Astrocyte of the hippocampus (primary cell): ENCODE measurements at regions not wholly inside any gene's neighbourhood (a gene's known extent, or its start where the extent isn't known, plus 50 kb on each side); places are given as distances from the start of the nearest gene placed in this dataset.
A peak's percentile ranks its signal among the peaks of the same experiment; 100 is the strongest.
"Not testable (repeated sequence)": the region's sequence is repeated elsewhere in the genome, so short reads cannot be mapped to it uniquely, and the experiment has no call there.

Source experiments
- DNase-seq: peaks from one replicate; pipeline ENCODE4 v3.0.0; 2011; ENCODE audit warnings: low read depth, low spot score

DNA sequence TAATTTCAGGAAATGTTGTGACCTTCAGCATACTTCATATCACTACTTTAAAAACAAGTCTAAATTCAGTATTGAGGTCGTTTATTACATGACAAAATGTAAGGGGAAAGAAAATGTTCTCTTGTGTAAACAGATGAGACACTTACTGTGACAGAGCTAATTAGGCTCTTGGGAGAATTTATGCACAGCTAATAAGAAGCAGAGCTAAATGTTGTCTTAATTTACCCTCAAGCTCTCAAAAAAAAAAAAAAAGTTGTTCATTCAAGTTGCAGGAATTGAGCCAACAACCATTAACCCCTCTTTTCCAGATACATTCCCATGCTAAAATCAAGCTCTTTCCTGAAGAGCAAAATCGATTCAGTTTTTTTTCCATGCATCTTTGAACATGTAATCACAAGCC is 1419.4 kb downstream of the FSCB start:
- no peak for DNase-seq

DNA sequence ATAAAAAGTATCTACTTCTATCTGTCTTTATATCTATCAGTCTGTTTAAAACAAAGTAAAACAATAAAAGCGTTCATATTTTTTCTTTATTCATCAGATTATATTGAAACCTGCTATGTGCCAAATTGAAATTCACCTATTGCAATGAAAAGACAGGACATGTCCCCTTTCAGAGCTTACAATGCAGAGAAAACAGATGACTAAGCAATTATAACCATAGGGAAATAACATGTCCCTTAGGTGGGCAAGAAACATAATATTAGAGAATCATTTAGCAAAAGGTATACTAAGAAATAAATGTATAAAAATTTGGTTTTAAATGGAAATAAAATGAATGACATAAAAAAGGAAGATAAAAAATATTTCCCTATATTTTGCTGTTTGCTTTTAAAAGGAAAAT is 1421.3 kb downstream of the FSCB start:
- DNase-seq = no peak

DNA sequence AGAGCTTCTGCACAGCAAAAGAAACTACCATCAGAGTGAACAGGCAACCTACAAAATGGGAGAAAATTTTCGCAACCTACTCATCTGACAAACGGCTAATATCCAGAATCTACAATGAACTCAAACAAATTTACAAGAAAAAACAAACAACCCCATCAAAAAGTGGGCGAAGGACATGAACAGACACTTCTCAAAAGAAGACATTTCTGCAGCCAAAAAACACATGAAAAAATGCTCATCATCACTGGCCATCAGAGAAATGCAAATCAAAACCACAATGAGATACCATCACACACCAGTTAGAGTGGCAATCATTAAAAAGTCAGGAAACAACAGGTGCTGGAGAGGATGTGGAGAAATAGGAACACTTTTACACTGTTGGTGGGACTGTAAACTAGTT is 1439.7 kb downstream of the FSCB start:
- DNase-seq = not testable (repeated sequence)

DNA sequence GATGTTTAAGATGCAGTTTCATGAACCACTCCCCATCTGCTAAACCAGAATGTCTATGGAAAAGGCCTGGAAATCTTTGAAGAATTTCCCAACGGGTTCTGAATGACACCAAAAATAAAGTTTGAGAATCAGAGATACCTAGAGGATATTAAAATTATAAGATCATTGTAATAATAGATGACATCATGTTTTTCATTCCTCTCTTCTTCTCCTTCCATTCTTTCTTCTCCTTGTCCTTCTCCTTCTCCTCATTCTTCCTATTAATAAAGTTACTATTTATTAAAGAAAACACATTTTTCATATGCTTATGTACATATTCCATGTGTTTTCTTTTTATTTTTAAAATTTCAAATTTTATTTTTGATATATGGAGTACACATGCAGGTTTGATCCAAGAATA is 1449.4 kb downstream of the LRFN5 start:
- no peak for DNase-seq

DNA sequence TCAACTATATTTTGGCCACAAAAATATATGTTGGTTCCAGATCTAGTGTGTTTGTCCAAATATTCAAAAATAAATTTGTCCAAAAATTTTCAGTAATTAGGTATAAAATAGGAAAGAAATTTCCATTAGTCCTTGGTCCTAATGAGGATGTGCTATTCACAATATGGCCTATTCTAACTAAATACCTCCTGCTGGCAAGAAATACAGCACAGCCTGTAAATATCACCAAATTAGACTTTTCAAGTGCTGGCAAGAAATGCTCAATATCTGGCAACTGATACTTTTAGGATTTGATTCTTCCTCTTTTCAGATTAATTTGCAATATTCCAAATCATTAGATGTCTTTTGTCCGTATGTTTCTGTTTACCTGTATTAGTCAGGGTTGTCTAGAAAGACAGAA is 1446.2 kb downstream of the LRFN5 start:
- no peak for DNase-seq

DNA sequence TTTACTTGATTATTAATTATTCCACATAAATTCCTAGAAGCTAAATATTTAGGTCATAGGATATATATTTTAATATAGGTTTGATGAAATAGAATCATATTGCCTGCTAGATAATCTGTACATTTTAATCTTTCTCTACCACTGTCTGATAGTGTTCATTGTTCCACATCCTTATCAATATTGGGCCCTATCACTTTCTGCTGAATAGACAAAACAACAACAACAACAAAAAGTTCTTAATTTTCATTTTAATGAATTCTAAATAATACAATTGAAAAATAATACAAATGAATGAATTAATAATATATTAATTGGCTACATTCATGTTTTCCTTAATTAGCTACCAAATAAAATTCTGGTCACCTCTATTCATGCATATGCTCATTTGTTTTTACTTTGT is 1437.2 kb downstream of the LRFN5 start:
- no peak for DNase-seq

DNA sequence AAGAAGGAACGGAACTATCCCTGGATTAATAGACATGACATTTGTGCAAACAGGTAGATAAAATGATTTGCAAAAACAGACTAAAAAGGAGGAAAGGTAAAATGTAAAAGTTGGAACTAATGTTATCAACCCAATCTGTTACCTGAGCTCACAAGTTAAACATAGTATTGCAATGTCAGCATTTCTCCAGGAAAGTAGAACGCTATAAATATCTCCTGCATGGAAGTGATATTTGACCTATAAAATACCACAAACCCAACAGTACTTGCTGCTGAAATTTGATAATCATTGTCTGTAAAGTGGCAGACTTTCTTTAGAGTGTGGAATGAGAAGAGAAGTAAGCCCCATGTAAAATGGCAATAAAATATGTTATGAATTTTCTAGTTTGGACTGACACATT is 1435.7 kb downstream of the LRFN5 start:
- DNase-seq = no peak

DNA sequence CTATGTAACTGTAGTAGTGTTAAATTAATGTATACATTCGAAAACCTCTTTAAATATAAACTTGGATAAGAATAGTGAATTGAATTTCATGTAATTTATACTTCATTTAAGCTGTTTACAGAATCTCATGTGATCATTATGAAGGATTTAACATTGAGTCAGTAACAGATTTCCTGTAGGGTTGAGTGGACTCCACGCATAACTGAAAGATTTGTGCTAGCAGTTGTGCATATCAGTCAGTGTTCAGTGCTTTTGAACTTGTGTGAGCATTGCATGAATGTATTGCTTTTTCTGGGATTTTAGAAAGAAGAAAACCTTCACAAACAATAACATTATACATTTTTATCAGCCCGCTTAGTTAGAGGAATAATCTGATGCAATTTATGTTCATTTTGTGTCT is 1435.3 kb downstream of the LRFN5 start:
- no peak for DNase-seq

DNA sequence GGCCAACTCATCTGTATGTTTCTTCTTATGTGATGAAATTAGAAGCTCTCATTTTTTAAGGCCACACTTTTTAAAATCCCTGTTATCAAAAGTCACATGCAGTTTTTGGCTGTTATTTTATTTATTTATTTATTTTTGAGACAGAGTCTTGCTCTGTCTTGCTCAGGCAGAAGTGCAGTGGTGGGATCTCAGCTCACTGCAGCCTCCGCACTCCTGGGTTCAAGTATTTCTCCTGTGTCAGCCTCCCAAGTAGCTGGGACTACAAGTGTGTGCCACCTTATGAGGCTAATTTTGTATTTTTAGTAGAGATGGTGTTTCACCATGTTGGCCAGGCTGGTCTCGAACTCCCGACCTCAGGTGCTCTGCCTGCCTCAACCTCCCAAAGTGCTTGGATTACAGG is 1434.5 kb downstream of the LRFN5 start:
- no peak for DNase-seq

DNA sequence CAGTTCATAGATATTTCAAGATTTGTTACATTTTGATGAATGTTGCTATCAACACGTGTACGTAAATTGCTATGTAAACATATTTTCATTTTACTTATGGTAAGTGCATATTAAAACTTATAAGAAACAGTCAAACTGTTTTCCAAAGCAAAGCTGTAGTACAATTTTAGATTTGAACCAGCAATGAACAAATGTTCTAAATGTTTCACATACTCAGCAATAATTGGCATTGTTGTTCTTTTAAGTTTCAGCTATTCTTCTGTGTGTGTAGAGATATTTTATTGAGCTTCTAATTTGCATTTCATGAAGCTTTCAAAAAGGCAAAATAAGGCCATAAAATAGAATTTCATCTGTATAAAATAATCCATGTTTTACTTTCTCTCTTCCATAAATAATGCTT is 1433.2 kb downstream of the LRFN5 start:
- DNase-seq = no peak

DNA sequence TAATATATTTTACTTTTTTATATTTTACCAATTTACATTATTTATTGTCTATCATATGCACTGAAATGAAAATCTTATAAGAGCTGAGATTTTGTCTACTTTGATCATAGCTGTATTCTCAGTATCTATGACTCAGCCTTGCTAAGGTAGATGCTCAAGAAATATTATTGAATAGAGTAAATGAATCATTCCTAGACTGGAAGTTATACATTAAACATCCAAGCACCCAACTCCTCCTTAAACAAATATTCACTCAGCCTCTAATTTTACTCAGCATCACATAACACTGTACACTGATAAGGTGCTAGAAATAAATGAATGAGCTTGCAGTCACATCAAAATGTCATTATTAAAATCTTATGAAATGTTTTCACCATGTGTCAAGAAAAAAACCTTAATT is 1424.9 kb downstream of the LRFN5 start:
- DNase-seq = no peak

DNA sequence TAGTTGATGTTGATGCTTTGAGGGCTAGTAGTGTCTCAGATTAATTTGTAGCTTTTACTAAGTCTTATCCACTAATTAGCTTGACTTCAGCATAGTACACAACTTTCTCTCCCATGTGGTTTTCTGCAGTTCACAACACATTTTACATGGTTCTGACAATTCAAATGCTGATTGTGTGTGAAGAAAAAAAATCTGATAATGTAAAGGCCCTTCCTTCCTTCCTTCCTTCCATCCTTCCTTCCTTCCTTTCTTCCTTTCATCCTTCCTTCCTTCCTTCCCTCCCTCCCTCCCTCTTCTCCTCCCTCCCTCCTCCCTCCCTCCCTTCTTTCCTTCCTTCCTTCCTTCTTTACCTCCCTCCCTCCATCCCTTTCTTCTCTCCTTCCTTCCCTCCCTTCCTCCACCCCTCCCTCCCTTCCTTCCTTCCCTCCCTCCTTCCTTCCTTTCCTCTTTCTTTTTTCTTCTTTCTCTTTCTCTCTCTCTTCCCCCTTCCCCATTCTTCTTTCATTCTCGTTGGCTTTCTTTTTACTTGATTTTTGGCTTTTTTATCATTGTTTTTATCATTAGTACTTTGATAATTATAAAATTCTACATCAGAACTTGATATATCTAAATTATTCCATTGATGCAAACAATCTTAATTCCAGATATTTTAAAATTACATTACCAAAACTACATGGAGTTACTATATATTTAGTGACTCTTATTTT is 1415.6 kb downstream of the LRFN5 start:
- DNase-seq = no peak

DNA sequence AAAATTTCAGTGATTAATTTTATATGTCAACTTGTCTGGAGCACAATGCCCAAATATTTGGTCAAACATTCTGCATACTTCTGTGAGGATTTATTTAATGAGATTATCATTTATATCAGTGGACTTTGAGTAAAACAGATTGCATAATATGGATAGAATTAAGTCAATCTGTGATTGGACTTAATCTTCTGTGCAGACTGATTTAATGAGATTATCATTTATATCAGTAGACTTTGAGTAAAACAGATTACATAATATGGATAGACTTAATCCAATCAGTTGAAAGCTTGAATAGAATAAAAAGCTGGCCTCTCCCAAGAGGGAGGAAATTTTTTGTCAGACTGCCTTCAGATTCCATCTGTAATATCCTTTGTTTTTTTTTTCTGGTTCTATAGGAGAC is 1413.2 kb downstream of the LRFN5 start:
- no peak for DNase-seq

DNA sequence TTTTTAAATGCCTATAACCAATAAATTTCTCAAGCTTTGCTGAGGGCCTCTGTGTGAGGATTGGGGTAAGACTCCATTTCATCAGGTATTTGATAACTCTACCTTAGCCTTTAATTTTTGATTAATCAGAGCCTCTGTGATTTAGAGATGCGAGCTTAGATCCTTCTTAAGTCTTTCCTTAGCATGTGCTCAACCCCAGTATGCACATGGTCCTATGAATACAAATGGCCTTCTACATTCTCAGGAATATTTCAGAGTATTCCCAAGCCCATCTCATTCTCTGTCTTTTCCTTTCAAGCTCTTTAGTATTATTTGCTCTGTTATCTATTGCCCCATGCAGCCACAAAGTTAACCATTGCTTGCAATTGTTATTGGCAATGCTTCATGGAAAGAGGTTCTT is 1407.7 kb downstream of the LRFN5 start:
- DNase-seq = no peak

DNA sequence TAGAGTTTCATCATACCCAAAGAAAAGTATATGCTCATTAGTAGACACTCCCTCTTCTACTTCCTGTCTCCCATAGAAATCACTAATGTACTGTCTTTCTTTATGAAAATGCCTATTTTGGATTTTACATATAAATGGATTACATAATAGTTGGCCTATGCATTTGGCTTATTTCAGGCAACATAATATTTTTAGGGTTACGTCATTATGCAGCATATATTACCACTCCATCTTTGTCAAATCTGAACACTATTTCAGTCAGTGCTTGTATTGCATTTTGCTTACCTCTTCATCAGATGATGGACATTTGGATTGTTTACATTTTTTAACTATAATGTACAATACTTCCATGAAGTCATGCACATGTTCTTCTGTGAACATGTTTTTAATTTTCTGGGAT is 1406.1 kb downstream of the LRFN5 start:
- no peak for DNase-seq

DNA sequence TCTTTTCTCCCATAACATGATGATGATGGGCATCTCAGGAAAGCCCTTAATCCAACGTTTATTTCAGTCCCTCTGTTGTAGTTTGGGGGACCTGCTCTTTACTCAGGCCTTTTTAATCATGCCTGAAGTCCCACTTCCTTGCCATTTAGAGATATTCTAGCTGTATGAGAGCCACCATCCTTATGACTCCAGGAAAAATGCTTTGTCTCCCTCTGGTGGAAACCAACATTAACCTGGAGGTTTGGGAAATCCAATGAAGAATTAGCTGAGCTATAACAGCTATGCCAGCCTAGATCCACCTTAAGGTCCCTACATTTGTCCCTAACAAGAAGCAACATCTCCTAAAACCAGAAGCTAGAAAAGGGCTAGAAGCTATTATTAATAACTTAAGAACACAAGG is 1399.1 kb downstream of the LRFN5 start:
- DNase-seq = peak; percentile 1

DNA sequence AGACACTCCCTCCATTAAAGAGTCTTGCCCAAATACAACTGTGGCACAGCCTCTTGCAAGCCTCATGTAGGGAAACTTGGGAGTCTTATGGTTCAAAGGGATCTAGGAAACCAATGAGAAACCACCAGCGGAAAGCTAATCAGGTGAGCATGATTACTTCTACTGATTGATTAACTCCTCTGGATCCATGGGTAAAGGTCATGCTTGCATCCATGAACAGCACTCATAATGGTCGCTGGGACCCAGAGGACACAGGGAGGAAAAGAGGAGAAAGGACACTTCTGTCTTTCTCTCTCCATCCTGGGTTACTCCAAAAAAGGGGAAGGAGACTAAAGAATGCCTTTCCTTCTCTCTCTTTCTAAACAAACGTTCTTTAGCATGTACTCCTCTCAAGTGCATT is 1397.2 kb downstream of the LRFN5 start:
- peak; percentile 2 for DNase-seq

DNA sequence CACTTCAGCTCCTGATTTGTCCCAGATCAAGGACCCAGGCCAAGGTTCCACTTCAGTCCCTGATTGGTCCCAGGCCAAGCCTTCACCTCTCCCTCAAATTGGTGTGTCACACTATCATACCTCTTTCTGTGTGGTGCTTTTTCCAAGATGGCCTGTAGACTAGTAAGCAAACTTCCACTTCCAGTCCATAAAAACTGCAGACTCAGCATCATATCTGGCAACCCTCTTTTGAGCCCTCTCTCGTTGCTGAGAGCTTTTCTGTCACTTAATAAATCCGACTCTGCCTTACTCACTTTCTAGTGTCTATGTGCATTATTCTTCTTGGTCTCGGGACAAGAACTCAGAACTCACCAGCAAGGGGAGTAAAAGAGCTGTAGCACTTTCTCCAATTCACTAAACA is 1395.1 kb downstream of the LRFN5 start:
- no peak for DNase-seq

DNA sequence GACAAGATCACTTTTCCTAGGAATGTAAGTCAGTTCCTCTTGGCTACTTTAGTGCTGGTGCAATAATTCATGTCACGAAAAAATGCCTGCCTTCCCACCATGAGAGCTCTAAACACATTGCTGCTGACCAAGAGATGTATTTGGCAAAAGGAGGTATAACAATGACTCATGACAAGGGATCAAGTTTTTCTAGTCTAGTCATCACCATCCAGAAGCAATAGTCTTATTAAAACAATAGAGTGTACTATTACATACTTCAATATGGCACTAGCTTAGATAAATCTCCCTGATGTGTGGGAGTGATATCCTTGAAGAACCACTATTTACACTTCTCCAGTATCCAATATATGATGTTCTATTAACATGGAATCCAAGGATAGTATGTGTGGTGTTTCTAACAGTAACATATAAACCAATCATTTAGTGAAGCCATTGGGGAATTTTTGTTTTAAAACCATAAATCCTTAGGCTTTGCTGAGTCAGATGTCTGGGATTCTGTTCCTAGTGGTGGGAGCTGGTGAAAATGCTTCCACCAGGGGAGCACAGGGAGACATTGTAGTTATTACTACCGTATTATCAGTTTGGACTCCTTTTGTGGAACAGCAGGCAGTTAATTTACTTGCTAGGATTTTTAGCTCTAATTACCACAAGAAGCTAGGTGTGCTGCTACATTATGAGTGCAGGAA is 1387.5 kb downstream of the LRFN5 start:
- peak; percentile 42 for DNase-seq

DNA sequence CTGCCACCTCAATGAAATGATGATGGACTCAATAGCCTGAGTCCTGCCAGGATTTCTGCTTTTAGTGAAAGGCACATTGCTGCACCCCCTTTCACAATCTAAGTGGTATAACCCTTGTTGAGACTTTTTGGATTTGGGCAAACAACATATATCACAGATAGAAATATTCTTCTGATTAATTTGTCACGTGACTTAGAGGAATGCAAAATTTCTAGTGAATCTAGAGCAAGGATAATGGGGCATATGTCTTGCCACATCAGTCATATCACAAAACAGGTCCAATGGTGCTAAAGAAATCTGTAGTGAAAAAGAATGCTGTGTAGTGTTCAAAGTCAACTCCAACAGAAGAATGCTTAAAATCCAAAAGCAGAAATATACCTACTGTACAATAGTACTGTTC is 1386.3 kb downstream of the LRFN5 start:
- no peak for DNase-seq

DNA sequence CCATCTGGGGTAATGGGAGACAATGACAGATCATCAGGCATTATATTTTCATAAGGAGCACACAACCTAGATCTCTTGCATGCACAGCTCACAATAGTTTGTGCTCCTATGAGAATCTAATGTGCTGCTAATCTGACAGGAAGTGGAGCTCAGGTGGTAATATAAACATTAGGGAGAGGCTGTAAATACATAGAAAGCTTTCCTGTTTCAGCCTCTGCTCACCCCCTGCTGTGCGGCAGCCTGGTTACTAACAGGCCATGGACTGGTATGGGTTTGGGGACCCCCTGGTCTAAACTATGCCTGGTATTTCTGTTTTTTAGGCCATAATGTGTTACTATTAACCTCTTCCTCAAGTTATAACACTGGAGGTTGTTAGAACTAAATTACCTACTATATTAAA is 1373.7 kb downstream of the LRFN5 start:
- DNase-seq = peak; percentile 5

DNA sequence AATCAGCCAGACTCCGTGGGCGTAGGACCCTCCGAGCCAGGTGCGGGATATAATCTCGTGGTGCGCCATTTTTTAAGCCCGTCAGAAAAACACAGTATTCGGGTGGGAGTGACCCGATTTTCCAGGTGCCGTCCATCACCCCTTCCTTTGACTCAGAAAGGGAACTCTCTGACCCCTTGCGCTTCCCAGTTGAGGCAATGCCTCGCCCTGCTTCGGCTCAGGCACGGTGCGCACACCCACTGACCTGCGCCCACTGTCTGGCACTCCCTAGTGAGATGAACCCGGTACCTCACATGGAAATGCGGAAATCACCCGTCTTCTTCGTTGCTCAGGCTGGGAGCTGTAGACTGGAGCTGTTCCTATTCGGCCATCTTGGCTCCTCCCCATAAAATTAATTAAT is 1366.5 kb downstream of the LRFN5 start:
- DNase-seq = not testable (repeated sequence)

DNA sequence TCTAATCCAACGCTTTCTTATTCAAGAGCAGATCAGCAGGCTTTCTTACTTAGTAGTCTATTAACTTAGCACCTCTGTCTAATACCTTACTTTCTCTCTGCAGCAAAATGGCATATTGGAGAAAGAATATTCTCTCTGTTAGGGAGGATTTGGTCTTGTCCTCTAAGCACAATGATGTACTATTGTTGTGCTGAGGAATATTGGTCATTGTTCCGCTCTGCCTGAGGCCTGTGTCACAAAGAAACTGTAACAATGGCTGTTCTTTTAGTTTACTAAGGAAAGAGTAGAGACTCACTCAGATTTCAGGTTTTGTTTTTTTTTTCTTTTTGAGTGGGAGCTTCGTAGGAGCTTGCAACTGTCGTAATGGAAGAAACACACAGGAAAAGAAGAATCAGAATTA is 1358.8 kb downstream of the LRFN5 start:
- DNase-seq = no peak

DNA sequence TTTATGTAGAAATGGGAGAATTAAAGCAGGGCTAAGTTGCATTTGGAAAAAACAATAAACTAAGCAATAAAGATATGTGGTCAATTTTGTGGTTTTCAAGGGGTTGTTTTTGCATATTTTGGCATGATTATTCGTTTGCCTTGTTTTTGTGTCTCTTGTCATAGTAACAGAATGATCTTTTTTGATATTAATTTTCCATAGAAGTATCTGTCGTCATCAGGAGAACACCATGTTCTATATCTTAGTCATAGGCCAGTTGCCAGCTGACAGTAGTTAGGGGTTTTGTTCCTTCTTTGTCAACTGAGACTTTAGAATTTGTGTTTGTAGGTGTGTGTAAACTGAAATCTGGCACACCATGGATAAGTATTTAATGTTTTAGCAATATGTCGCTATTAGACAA is 1354.8 kb downstream of the LRFN5 start:
- DNase-seq = no peak
